ENCODE measurements at regions not wholly inside any gene's neighbourhood (a gene's known extent, or its start where the extent isn't known, plus 50 kb on each side); places are given as distances from the start of the nearest gene placed in this dataset.

DNA sequence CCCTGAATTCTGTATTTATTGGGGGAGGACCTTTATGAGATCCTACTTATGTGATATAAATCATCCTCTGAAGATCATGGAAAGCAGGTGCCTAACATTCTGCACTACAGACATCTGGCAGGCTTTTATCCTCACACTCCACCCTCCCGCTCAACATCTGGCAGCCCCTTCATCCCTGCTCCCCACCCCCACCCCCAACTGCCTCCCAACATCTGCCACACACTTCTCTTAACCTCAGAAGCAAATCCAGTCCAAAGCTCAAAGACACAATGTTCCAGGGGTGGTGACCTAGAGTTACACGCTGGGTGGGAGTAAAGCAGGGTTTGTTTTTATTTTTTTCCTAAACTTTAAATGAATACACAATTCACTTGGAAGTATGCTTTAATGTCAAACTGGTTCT is 184.5 kb upstream of the ATP11B start:
- POLR2A ChIA-PET, result no interaction called here
- Histone ChIP-seq H3K27ac (ENCODE audit: insufficient read depth, low read depth, low read length) (no peak overlapping the region), H3K27me3 (ENCODE audit: control insufficient read depth in 2 of 2, insufficient read depth in 2 of 2, low read length in 2 of 2) (no peaks in the 10 kb centered on the region), H3K9ac (replicated peaks; ENCODE audit: extremely low read depth, insufficient read depth, low read length) (no peak overlapping the region), H3K4me2 (ENCODE audit: insufficient read depth, low read length) (no peak overlapping the region), H3K9me3 (replicated peaks; ENCODE audit: control insufficient read depth, insufficient read depth, low read length) (no peaks in the 10 kb centered on the region), H3K36me3 (ENCODE audit: control insufficient read depth in 2 of 2, extremely low read depth in 1 of 2, insufficient read depth in 2 of 2, low read length in 2 of 2) (no peaks in the 10 kb centered on the region), H3K79me2 (ENCODE audit: control insufficient read depth, insufficient read depth, low read length) (no peaks in the 10 kb centered on the region), H3K9me1 (replicated peaks; ENCODE audit: control insufficient read depth, extremely low read depth, insufficient read depth, low read length) (no peaks in the 10 kb centered on the region), H2AFZ (ENCODE audit: low read depth, low read length) (no peak overlapping the region), H4K20me1 (replicated peaks; ENCODE audit: control insufficient read depth, extremely low read depth, insufficient read depth, low read length) (no peaks in the 10 kb centered on the region), H3K4me1 (ENCODE audit: control insufficient read depth, extremely low read depth, insufficient read depth, low read length) (no peaks in the 10 kb centered on the region), H3K4me3 (replicated peaks in 1 of 3; ENCODE audit: insufficient read depth in 1 of 3, low read depth in 1 of 3, low read length in 3 of 3) (no peak overlapping the region)
- dilution Hi-C loops (cut with MboI; ENCODE audit: extremely low pct_ligation_motif_present, low sequenced_read_pairs) (no loop called here), intact Hi-C loops (cut with micrococcal nuclease) (no loop called here)
- CTCF ChIA-PET, result no interaction called here
- DNase-seq (ENCODE audit: low read depth, low spot score), result no peak
- BruUV-seq (replicated peaks), result no TSS peak
- no peak for FAIRE-seq
- TF ChIP-seq JUN (IDR thresholded peaks at IDR 0.05; ENCODE audit: borderline replicate concordance, insufficient read depth, insufficient read length, low read depth), result no peak
- TF ChIP-seq, protein P1, sequence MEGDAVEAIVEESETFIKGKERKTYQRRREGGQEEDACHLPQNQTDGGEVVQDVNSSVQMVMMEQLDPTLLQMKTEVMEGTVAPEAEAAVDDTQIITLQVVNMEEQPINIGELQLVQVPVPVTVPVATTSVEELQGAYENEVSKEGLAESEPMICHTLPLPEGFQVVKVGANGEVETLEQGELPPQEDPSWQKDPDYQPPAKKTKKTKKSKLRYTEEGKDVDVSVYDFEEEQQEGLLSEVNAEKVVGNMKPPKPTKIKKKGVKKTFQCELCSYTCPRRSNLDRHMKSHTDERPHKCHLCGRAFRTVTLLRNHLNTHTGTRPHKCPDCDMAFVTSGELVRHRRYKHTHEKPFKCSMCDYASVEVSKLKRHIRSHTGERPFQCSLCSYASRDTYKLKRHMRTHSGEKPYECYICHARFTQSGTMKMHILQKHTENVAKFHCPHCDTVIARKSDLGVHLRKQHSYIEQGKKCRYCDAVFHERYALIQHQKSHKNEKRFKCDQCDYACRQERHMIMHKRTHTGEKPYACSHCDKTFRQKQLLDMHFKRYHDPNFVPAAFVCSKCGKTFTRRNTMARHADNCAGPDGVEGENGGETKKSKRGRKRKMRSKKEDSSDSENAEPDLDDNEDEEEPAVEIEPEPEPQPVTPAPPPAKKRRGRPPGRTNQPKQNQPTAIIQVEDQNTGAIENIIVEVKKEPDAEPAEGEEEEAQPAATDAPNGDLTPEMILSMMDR (IDR thresholded peaks at IDR 0.05; ENCODE audit: extremely low read depth in 1 of 2, insufficient read depth in 1 of 2, low read depth in 1 of 2, low read length in 2 of 2), result no peak
- no peak for TF ChIP-seq MYC (IDR thresholded peaks at IDR 0.05; ENCODE audit: low read depth, low read length)
- no peak for TF ChIP-seq FOS (IDR thresholded peaks at IDR 0.05; ENCODE audit: borderline replicate concordance, insufficient read depth, low read length)
- TF ChIP-seq POLR2A (IDR thresholded peaks at IDR 0.05; ENCODE audit: low read depth, low read length), result no peak
- TF ChIP-seq POLR2AphosphoS5 (IDR thresholded peaks at IDR 0.05; ENCODE audit: insufficient read depth, low read depth, low read length), result no peak
- TF ChIP-seq EZH2 (IDR thresholded peaks at IDR 0.05; ENCODE audit: borderline replicate concordance, low read depth, low read length, severe bottlenecking), result no peak
- no peak for TF ChIP-seq GATA2 (IDR thresholded peaks at IDR 0.05; ENCODE audit: insufficient read depth, insufficient read length, low read depth, low read length)
- TF ChIP-seq MAX (IDR thresholded peaks at IDR 0.05; ENCODE audit: insufficient read depth, insufficient read length), result no peak
